Sciatic nerve (tissue), 2 donors: ENCODE measurements at regions not wholly inside any gene's neighbourhood (a gene's known extent, or its start where the extent isn't known, plus 50 kb on each side); places are given as distances from the start of the nearest gene placed in this dataset.
"Not testable (repeated sequence)": the region's sequence is repeated elsewhere in the genome, so short reads cannot be mapped to it uniquely, and the experiment has no call there.

ENCODE experiments used
- ATAC-seq: fragments of 200-7000 bp; cut with Tn5 transposase; one replicate; pipeline ENCODE4 v1.9.1; 2020; ENCODE audit warnings: mild to moderate bottlenecking, moderate library complexity
- DNase-seq: peaks from one replicate; pipeline ENCODE4 v3.0.0-alpha.2; 2020; ENCODE audit warnings: low spot score
- intact Hi-C: fragments of 100-400 bp; cut with DNase I; formaldehyde crosslinking; loops from one replicate; pipeline ENCODE4 v1.14.2; 2022
- donor health status: DM: no; HTN: no; CAD: no.
- donor health status: DM: no; HTN: no; CAD: no.

- DNase-seq, ATAC-seq, intact Hi-C loops: not testable (repeated sequence)
Measured at GRCh38 chr2:5637051-5637450, 55.1 kb upstream of the SOX11 start.
